ENCODE measurements at regions not wholly inside any gene's neighbourhood (a gene's known extent, or its start where the extent isn't known, plus 50 kb on each side); places are given as distances from the start of the nearest gene placed in this dataset.
"Not testable (repeated sequence)": the region's sequence is repeated elsewhere in the genome, so short reads cannot be mapped to it uniquely, and the experiment has no call there.

GRCh38 chr2:185522472-185522871 is 216.1 kb upstream of the FSIP2 start:
- Mint-ChIP-seq H3K4me3 (no peak overlapping the region), H3K27me3 (ENCODE audit: low read depth) (no peaks in the 10 kb centered on the region), H3K27ac (no peak overlapping the region), H3K9me3 (peaks cover 14% of the 10 kb centered on the region), H3K36me3 (peaks cover 4% of the 10 kb centered on the region), H3K4me1 (no peaks in the 10 kb centered on the region; the same call in 1 of the 2 replicates)
- DNase-seq (ENCODE audit: low spot score) (no peak), ATAC-seq (no peak)
- CTCF ChIA-PET: interaction anchor here (0.6 to 0.7 kb wide), 2 partner anchors 167 to 216 kb away, joined by 3 to 5 read pairs; partner anchors contain the start of gene FSIP2
- TF ChIP-seq PRDM15 (CRISPR knock-in tag; IDR thresholded peaks at IDR 0.05): peak; percentile 72
- TF ChIP-seq JUN (CRISPR knock-in tag; IDR thresholded peaks at IDR 0.05): no peak
- POLR2A ChIA-PET: no interaction called here

GRCh38 chr2:185524242-185524641 is 214.4 kb upstream of the FSIP2 start:
- H3K4me1 Mint-ChIP-seq, H3K36me3 Mint-ChIP-seq, POLR2A ChIA-PET: not testable (repeated sequence)

DNA sequence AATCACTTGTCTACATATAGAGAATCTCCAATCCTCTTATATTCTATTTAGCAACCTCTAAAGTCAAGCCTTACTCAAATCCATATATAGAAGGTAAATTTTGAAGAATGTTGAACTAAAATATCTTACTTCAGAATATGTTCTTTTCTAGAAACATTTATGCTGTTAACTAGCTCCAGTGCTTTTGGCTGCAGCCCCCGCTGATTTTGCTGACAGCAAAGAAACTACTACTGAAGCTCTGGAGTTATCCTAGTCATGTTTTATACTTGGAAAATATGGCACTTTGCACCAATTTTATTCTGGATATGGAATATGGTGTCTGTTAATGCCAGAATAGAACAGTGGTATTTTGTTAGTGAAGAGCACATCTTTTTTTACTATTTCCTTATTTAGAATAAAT is 212.4 kb upstream of the FSIP2 start:
- POLR2A ChIA-PET: no interaction called here
- Mint-ChIP-seq H3K9me3 (peaks cover 21% of the 10 kb centered on the region), H3K4me1 (peaks cover 9% of the 10 kb centered on the region), H3K27me3 (ENCODE audit: low read depth) (no peaks in the 10 kb centered on the region), H3K27ac (no peak overlapping the region), H3K4me3 (no peak overlapping the region), H3K36me3 (peaks cover 8% of the 10 kb centered on the region)
- ATAC-seq (no peak), DNase-seq (ENCODE audit: low spot score) (no peak)
- TF ChIP-seq IRF2 (CRISPR knock-in tag; IDR thresholded peaks at IDR 0.05; ENCODE audit: borderline replicate concordance, low read depth) (no peak), MXD4 (CRISPR knock-in tag; IDR thresholded peaks at IDR 0.05; ENCODE audit: borderline replicate concordance) (no peak)
- CTCF ChIA-PET: no interaction called here

More at GRCh38 chr2:185524242-185524641, 214.4 kb upstream of the FSIP2 start:
- not testable (repeated sequence) for DNase-seq (ENCODE audit: low spot score); H3K27ac Mint-ChIP-seq; ATAC-seq; H3K4me3 Mint-ChIP-seq; H3K27me3 Mint-ChIP-seq (ENCODE audit: low read depth)
- H3K9me3 Mint-ChIP-seq: peaks cover 21% of the 10 kb centered on the region
- CTCF ChIA-PET: interaction anchor here (1.2 kb wide), 1 partner anchor 215 kb away, joined by 3 read pairs; the partner anchor contains the start of gene FSIP2

- H3K27ac Mint-ChIP-seq: no peak overlapping the region
- H3K27me3 Mint-ChIP-seq (ENCODE audit: low read depth): no peaks in the 10 kb centered on the region
- peaks cover 20% of the 10 kb centered on the region for H3K4me1 Mint-ChIP-seq
- peaks cover 12% of the 10 kb centered on the region for H3K9me3 Mint-ChIP-seq
- ChIA-PET POLR2A (no interaction called here), CTCF (no interaction called here)
- no peak for DNase-seq (ENCODE audit: low spot score)
- H3K4me3 Mint-ChIP-seq: no peak overlapping the region
- ATAC-seq: no peak
- peaks cover 4% of the 10 kb centered on the region for H3K36me3 Mint-ChIP-seq
- no peak for TF ChIP-seq AFF4 (CRISPR knock-in tag; IDR thresholded peaks at IDR 0.05; ENCODE audit: borderline replicate concordance)
- no peak for TF ChIP-seq NFATC4 (CRISPR knock-in tag; IDR thresholded peaks at IDR 0.05)
- no peak for TF ChIP-seq RORB (CRISPR knock-in tag; IDR thresholded peaks at IDR 0.05)
- no peak for TF ChIP-seq SP1 (CRISPR knock-in tag; conservative IDR thresholded peaks at IDR 0.05)
- no peak for TF ChIP-seq ZNF396 (CRISPR knock-in tag; IDR thresholded peaks at IDR 0.05; ENCODE audit: borderline replicate concordance)
- TF ChIP-seq, protein P1, sequence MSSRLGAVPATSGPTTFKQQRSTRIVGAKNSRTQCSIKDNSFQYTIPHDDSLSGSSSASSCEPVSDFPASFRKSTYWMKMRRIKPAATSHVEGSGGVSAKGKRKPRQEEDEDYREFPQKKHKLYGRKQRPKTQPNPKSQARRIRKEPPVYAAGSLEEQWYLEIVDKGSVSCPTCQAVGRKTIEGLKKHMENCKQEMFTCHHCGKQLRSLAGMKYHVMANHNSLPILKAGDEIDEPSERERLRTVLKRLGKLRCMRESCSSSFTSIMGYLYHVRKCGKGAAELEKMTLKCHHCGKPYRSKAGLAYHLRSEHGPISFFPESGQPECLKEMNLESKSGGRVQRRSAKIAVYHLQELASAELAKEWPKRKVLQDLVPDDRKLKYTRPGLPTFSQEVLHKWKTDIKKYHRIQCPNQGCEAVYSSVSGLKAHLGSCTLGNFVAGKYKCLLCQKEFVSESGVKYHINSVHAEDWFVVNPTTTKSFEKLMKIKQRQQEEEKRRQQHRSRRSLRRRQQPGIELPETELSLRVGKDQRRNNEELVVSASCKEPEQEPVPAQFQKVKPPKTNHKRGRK (CRISPR knock-in tag; IDR thresholded peaks at IDR 0.05; ENCODE audit: borderline replicate concordance): no peak
- no peak for TF ChIP-seq CREB1 (CRISPR knock-in tag; IDR thresholded peaks at IDR 0.05)
- no peak for TF ChIP-seq JUN (CRISPR knock-in tag; IDR thresholded peaks at IDR 0.05)
- TF ChIP-seq, protein P2, sequence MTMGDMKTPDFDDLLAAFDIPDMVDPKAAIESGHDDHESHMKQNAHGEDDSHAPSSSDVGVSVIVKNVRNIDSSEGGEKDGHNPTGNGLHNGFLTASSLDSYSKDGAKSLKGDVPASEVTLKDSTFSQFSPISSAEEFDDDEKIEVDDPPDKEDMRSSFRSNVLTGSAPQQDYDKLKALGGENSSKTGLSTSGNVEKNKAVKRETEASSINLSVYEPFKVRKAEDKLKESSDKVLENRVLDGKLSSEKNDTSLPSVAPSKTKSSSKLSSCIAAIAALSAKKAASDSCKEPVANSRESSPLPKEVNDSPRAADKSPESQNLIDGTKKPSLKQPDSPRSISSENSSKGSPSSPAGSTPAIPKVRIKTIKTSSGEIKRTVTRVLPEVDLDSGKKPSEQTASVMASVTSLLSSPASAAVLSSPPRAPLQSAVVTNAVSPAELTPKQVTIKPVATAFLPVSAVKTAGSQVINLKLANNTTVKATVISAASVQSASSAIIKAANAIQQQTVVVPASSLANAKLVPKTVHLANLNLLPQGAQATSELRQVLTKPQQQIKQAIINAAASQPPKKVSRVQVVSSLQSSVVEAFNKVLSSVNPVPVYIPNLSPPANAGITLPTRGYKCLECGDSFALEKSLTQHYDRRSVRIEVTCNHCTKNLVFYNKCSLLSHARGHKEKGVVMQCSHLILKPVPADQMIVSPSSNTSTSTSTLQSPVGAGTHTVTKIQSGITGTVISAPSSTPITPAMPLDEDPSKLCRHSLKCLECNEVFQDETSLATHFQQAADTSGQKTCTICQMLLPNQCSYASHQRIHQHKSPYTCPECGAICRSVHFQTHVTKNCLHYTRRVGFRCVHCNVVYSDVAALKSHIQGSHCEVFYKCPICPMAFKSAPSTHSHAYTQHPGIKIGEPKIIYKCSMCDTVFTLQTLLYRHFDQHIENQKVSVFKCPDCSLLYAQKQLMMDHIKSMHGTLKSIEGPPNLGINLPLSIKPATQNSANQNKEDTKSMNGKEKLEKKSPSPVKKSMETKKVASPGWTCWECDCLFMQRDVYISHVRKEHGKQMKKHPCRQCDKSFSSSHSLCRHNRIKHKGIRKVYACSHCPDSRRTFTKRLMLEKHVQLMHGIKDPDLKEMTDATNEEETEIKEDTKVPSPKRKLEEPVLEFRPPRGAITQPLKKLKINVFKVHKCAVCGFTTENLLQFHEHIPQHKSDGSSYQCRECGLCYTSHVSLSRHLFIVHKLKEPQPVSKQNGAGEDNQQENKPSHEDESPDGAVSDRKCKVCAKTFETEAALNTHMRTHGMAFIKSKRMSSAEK (CRISPR knock-in tag; IDR thresholded peaks at IDR 0.05; ENCODE audit: borderline replicate concordance): no peak
- TF ChIP-seq ZNF232 (CRISPR knock-in tag; IDR thresholded peaks at IDR 0.05): no peak
- no peak for TF ChIP-seq FOXJ3 (CRISPR knock-in tag; IDR thresholded peaks at IDR 0.05; ENCODE audit: borderline replicate concordance)
Observed at GRCh38 chr2:185531721-185532120, 206.9 kb upstream of the FSIP2 start.
